H1 (cell line): ENCODE measurements at regions not wholly inside any gene's neighbourhood (a gene's known extent, or its start where the extent isn't known, plus 50 kb on each side); places are given as distances from the start of the nearest gene placed in this dataset.

Experiments
- ZNF274 ChIP-seq: IDR thresholded peaks from 2 replicates; pipeline ENCODE4 v1.7.0; 2012; ENCODE audit warnings: low read length, borderline replicate concordance; ENCODE audit errors: extremely low read depth

DNA sequence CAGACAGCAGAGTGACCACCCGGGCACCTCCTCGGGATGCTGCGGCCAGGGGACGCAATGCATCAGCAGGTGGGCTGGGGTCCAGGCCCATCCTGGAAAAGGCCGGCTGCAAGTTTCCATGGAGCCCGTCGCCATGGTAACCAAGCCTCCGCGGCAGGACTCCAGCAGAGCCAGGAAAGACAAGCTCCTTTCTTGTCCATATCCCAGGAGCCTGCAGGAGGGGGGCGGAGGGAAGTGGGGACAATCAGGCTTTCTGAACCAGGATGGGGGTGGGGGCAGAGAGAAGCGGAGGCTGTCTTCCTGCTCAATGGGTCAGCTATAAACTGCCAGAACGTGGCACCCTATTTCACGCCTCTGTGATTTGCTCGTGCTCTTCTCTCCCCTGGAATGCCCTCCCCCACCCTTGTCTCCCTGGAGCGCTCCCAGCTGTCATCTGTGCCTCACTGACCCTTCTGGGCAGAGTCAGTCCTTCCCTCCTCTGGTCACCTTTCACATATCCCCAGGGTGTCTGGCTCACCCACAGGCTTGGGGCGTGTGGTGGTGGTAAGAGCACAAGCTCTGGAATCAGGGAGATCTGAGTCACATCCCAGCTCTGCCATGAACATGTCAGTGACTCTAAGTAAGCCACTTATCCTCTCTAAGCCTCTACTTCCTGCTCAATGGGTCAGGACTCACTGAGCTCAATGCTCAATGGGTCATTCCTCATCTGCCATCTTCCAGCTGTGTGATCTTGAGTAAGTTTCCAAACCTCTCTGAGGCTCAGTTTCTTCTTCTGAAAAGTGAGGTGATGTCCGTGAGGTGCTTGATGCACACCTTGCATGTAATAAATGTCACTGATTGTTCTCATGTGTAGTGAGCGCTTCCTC, 58.9 kb upstream of the LAPTM5 start (continued):
- TF ChIP-seq ZNF274: no peak
